Astrocyte of the spinal cord (primary cell): ENCODE measurements at regions not wholly inside any gene's neighbourhood (a gene's known extent, or its start where the extent isn't known, plus 50 kb on each side); places are given as distances from the start of the nearest gene placed in this dataset.

ENCODE experiments used
- DNase-seq: peaks from one replicate; pipeline ENCODE4 v3.0.0; 2011; ENCODE audit warnings: low read depth, low spot score
- H3K4me3 ChIP-seq: 2 replicates; pipeline ENCODE4 v1.5.1; 2011; ENCODE audit warnings: low read depth, mild to moderate bottlenecking, low read length, moderate library complexity
- CTCF ChIP-seq: IDR thresholded peaks from 2 replicates; pipeline ENCODE4 v1.5.1; 2012; ENCODE audit warnings: low read depth, mild to moderate bottlenecking, low read length, inconsistent platforms
- in situ Hi-C: cut with HindIII; loops from 2 replicates; pipeline ENCODE4 v1.10.0; 2017; ENCODE audit warnings: low sequenced_read_pairs

- TF ChIP-seq CTCF = no peak
- in situ Hi-C loops = no loop called here
- DNase-seq = no peak
- no peak overlapping the region for H3K4me3 ChIP-seq
These were observed 145.1 kb downstream of the MRM1 start for GRCh38 chr17:36746381-36747053.

GRCh38 chr17:36747861-36748260, 146.5 kb downstream of the MRM1 start:
- in situ Hi-C loops = no loop called here
- no peak overlapping the region for H3K4me3 ChIP-seq
- DNase-seq = no peak
- no peak for TF ChIP-seq CTCF

- no peak for DNase-seq
- no peak for TF ChIP-seq CTCF
- H3K4me3 ChIP-seq = no peak overlapping the region
- in situ Hi-C loops = no loop called here
These were observed 146.9 kb downstream of the MRM1 start for GRCh38 chr17:36748272-36748671.

GRCh38 chr17:36749493-36749892, 148.1 kb downstream of the MRM1 start:
- no peak for DNase-seq
- no peak for TF ChIP-seq CTCF
- in situ Hi-C loops = no loop called here
- H3K4me3 ChIP-seq = no peak overlapping the region

GRCh38 chr17:36750316-36750885, 149.0 kb downstream of the MRM1 start:
- in situ Hi-C loops = no loop called here
- DNase-seq = no peak
- H3K4me3 ChIP-seq = no peak overlapping the region
- no peak for TF ChIP-seq CTCF

- no peak for TF ChIP-seq CTCF
- no peak overlapping the region for H3K4me3 ChIP-seq
- no peak for DNase-seq
- in situ Hi-C loops = no loop called here
These were observed 150.9 kb downstream of the MRM1 start for GRCh38 chr17:36752096-36752888.
